ENCODE measurements at regions not wholly inside any gene's neighbourhood (a gene's known extent, or its start where the extent isn't known, plus 50 kb on each side); places are given as distances from the start of the nearest gene placed in this dataset.

DNA sequence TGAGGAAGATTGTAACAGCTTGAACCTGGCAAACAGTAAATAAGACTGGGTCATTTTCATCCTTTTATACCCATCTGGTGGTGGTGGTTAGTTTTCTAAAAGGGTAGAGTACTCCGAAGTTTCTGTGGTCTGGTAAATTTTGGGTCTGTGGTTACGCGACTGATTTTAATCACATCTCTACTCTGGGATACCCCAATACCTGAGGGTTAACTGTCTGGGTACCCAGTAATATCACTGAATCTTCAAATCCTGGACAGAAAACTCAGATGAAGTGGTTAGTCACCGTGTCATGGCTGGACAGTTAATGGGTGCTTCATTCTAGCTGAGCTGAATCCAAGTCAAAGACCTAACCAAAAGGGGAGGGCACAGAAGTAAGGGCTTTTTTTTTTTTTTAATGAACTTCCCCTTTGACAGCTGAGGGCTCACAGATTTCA is 474.2 kb downstream of the GADD45G start:
- no peak for DNase-seq (ENCODE audit: low read depth, low spot score)

- no peak for DNase-seq (ENCODE audit: low read depth, low spot score)
Measured at GRCh38 chr9:90085633-90086032, 480.8 kb downstream of the GADD45G start.

DNA sequence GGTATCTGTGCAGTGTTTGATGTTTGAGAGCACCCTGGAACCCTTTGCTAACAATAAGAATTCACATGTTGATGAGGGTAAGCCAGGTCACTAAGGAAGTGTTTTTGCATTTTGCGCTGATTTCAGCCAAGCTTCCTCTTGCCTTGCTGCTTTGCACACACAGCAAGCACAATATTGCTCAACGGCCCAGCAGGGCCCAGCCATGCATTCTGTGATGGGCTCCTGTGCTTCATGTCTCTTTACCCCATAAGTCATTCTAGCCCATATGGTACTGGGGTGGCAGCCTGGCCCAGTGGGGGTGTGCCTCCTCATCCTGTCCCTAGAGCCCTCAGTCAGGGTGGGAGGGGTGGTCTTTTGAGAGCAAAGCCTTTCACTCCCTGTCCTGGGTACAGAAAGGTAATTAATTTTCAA is 481.3 kb downstream of the GADD45G start:
- no peak for DNase-seq (ENCODE audit: low read depth, low spot score)

DNA sequence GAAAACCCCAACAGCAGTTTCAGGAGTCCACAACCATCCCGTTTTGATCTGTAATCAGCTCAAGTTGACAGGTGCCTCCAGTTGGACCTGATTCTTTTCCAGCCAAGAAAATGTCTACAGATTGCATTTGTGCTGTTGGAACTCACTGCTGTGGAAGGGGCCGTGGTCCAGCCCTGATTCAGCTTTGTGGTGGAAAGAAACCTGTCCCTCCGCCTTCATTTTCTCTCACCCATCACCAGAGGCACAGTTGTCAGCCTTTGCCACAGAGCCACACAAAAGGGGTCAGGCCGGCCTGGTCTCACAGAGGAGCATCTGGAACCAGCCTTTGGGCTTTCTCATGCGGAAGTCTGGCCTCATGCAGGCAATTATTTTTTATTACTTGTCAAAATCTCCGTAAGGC is 483.6 kb downstream of the GADD45G start:
- no peak for DNase-seq (ENCODE audit: low read depth, low spot score)

DNA sequence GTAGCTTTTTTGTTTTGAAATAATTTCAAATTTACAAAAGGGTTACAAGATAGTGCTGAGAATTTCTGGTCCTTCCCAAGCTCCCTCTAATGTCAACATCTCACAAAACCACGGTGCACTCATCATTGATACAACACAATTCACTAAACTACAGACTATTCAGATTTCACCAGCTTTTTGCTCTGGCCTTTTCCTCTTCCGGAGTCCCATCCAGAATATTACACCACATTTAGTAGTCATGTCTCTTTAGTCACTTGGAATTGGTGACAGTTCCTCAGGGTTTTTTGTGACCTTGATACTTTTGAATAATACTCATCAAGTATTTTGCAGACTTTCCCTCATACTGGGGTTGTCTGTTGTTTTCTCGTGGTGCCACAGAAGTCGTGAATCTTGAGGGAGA is 484.0 kb downstream of the GADD45G start:
- no peak for DNase-seq (ENCODE audit: low read depth, low spot score)

DNA sequence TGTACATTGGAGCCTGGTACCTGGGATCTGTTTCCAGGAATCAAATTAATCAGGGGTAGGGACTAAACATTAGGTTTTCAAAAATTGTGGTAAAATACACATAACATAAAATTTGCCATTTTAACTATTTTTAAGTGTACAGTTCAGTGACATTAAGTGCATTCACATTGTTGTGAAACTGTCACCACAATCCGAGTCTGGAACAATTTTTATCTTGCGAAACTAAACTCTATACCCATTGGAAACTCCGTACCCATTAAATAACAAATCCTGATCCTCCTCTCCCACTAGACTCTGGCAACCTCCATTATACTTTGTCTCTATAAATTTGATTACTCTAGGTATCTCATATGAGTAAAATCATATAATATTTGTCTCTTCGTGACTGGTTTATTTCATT is 486.2 kb downstream of the GADD45G start:
- no peak for DNase-seq (ENCODE audit: low read depth, low spot score)

DNA sequence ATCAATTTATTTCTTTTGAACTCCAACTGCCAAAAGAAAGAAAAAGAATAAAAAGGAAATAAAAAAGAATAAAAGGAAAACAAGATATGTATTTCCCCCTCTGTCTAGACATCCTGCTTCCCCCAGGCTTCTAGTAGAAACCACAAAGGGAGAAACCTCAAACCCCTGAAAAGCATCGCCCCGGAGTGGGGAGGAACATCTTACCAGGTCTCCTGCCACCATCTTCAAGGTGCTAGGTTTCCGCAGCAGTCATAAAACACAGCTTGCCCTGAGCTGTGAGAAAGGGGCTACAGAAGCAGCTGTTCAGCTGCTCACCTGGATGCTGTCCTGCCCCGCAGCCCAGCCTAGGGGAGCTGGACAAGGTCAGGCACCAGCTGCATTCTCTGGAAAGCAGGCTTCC is 487.7 kb downstream of the GADD45G start:
- no peak for DNase-seq (ENCODE audit: low read depth, low spot score)

DNA sequence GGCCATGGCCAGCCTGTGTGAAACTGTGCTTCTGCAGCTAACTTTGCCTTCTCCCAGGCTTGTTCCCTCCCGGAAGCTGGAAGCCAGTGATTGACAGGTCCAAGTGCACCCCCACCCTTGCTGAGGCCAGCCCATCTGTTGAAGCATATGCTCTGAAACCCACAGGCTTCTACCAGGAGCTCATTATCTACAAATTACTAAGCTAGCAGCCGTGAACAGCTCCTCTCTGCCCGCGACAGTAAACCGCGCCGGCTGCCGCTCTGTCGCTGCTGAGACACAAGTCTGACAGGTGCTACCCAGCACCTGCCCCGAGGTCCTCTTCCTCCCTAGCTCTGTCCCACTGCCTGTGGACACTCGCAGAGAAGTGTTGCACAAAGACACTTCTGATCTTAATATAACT is 490.9 kb downstream of the GADD45G start:
- DNase-seq (ENCODE audit: low read depth, low spot score) = no peak

- no peak for DNase-seq (ENCODE audit: low read depth, low spot score)
Measured at GRCh38 chr9:90097237-90097636, 492.4 kb downstream of the GADD45G start.

GRCh38 chr9:90098408-90098807 is 493.6 kb downstream of the GADD45G start:
- DNase-seq (ENCODE audit: low read depth, low spot score) = no peak

GRCh38 chr9:90099262-90099963 is 494.6 kb downstream of the GADD45G start:
- DNase-seq (ENCODE audit: low read depth, low spot score) = no peak

- no peak for DNase-seq (ENCODE audit: low read depth, low spot score)
Measured at GRCh38 chr9:90100014-90100413, 495.2 kb downstream of the GADD45G start.

- DNase-seq (ENCODE audit: low read depth, low spot score) = peak; percentile 64
Measured at GRCh38 chr9:90102292-90102901, 497.6 kb downstream of the GADD45G start.

DNA sequence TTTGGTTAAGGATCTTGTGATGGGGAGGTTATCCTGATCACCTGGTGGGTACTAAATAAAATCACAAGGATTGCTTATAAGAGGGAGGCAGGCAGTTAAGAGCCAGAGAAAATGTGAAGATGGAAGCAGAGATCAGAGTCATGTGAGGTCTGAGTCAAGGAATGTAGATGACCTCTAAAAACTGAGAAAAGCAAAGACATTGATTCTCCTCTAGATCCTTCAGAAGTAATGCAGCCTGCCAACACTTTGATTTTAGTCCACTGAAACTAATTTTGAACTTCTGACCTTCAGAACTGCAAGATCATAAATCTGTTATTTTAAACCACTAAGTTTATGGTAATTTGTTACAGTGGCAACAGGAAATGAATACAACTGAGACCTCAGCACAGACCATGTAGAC is 499.0 kb downstream of the GADD45G start:
- no peak for DNase-seq (ENCODE audit: low read depth, low spot score)

- no peak for DNase-seq (ENCODE audit: low read depth, low spot score)
Measured at GRCh38 chr9:90105773-90106172, 501.0 kb downstream of the GADD45G start.

- no peak for DNase-seq (ENCODE audit: low read depth, low spot score)
Measured at GRCh38 chr9:90107040-90107725, 502.4 kb downstream of the GADD45G start.

DNA sequence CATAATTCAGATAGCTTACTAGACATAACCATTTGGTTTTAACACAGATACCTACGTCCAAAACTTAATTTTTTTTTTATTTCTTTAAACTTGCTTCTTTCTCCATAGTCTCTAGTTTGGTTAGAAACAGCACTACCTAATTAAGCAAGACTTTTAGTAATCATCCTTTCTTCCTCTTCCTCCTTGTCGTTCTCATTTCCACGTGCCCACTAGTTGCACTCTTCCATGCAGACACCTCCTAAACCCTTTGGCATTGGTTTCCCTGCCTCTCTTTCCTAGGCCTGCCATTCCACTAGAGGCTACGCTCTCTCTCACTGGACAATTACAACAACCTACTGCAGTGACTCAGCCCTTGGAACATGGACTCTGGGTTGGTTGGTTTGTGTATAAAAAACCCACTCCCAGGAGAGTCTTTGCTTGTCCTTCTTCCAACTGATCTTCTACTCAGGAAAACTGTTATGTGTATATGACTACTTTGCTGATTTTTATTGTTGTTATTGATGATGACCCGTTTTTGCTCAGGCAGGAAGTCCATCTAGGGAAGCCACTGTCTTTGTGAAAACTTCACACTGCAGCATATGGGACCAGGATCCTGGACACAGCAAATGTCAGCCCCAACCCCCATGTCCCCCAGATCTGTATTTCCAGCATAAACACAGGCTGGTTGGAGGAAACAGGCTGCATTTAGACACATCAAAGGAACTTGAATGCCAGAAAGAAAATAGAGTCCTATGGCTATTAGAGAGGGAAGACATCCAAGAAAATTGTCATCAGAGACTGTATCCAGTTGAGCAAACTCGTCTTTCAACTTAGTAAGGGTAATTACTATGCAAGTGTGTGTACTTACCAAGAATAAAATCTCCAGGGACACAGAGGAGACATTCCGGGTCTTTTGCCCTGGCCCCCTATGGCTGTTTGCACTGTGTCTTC is 503.2 kb downstream of the GADD45G start:
- no peak for DNase-seq (ENCODE audit: low read depth, low spot score)

- no peak for DNase-seq (ENCODE audit: low read depth, low spot score)
Measured at GRCh38 chr9:90112788-90113187, 508.0 kb downstream of the GADD45G start.

GRCh38 chr9:90114641-90115425 is 510.0 kb downstream of the GADD45G start:
- DNase-seq (ENCODE audit: low read depth, low spot score) = no peak

DNA sequence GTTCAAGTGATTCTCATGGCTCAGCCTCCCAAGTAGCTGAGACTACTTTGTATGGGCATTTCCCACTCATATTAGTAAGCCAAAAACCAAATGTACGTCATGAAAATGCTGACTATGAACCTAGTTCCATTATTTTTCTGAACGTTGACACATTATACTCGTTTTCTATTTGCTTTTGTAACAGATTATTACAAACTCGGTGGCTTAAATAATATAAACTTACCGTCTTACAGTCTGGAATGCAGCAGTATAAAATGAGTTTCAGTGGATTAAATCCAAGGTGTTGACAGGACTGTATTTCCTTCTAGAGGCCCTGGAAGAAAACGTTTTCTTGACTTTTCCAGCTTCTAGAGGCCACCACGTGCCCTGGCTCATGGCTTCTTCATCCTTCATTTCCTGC is 517.0 kb downstream of the GADD45G start:
- no peak for DNase-seq (ENCODE audit: low read depth, low spot score)

DNA sequence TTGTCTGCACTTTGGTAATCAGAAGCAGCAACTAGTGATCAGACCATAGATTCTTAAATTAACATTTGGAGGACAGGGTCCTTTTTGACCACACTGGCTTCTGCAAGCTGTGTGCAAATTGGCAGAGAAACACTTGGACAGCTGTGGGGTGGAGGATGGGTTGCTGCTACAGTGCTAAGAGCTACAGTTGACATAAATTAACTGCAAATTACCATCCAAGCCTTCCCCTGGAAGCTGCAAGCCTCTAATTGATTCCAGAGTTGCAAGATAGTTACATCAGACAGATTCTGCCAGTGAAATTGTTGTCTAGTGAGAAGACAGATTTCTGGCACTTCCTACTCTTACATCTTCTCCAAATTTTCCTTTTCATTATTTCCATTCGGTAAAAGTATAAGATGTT is 517.7 kb downstream of the DIRAS2 start:
- DNase-seq (ENCODE audit: low read depth, low spot score) = no peak
